Ovary (tissue), 3 donors: ENCODE measurements at regions not wholly inside any gene's neighbourhood (a gene's known extent, or its start where the extent isn't known, plus 50 kb on each side); places are given as distances from the start of the nearest gene placed in this dataset.

ENCODE experiments used
- CTCF ChIP-seq, 3 donors: fragments of 450-650 bp in 2 of 3; fragments of 200-600 bp in 1 of 3; IDR thresholded peaks; one replicate each; pipeline versions ENCODE4 v1.5.1 to v1.8.0; 2016 to 2022; ENCODE audit warnings: antibody characterized with exemption in 3 of 3, mild to moderate bottlenecking in 1 of 3
- EP300 ChIP-seq: sonication (generic); formaldehyde crosslinking; IDR thresholded peaks from one replicate; pipeline ENCODE4 v1.6.1; 2017; ENCODE audit warnings: antibody characterized with exemption
- POLR2A ChIP-seq: fragments of 450-650 bp; IDR thresholded peaks from one replicate; pipeline ENCODE4 v1.6.1; 2017; ENCODE audit warnings: antibody characterized with exemption, mild to moderate bottlenecking, moderate library complexity
- donor health status: DM: no; HTN: no; CAD: no.

DNA sequence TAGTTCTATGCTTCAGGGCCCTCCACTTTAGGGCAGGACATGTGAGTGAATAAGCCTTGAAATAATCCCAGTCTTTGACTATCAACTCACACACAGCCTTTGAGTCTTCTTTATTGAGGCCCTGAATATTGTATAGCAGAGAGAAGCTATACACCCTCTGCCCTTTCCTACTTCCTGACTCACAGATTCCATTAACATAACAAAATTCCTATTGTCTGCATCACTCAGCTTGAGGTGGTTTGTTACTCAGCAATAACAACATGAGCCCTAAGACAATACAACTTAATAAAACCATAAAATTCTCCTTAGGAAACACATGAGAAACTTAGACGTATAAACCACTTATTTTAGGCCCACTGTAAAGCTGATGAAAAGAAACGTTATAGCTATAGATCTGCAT is 680.3 kb upstream of the DIAPH2 start:
- TF ChIP-seq CTCF (IDR thresholded peaks at IDR 0.05): no peak
- TF ChIP-seq POLR2A: no peak
- TF ChIP-seq EP300: no peak
